Epithelial cell of proximal tubule (primary cell): ENCODE measurements at regions not wholly inside any gene's neighbourhood (a gene's known extent, or its start where the extent isn't known, plus 50 kb on each side); places are given as distances from the start of the nearest gene placed in this dataset.

Experiments
- DNase-seq: peaks from one replicate; pipeline ENCODE4 v3.0.0-alpha.2; 2011; ENCODE audit warnings: low read depth
- H3K4me3 ChIP-seq: 2 replicates; pipeline ENCODE4 v1.5.1; 2011; ENCODE audit warnings: low read depth, mild to moderate bottlenecking, low read length
- CTCF ChIP-seq: conservative IDR thresholded peaks from 2 replicates; pipeline ENCODE4 v1.5.1; 2012; ENCODE audit warnings: low read depth, mild to moderate bottlenecking, low read length

- H3K4me3 ChIP-seq = no peak overlapping the region
- DNase-seq = no peak
- TF ChIP-seq CTCF = no peak
Observed at GRCh38 chr13:34458756-34459715, 483.0 kb upstream of the NBEA start.

- H3K4me3 ChIP-seq = no peak overlapping the region
- no peak for TF ChIP-seq CTCF
Observed at GRCh38 chr13:34459856-34460255, 482.2 kb upstream of the NBEA start.

GRCh38 chr13:34462843-34463242 is 479.2 kb upstream of the NBEA start:
- peak; percentile 39 for DNase-seq
- no peak overlapping the region for H3K4me3 ChIP-seq
- no peak for TF ChIP-seq CTCF

More at GRCh38 chr13:34459856-34460255, 482.2 kb upstream of the NBEA start:
- no peak for DNase-seq

- H3K4me3 ChIP-seq = no peak overlapping the region
- DNase-seq = no peak
- TF ChIP-seq CTCF = no peak
Observed at GRCh38 chr13:34464011-34464410, 478.1 kb upstream of the NBEA start.

GRCh38 chr13:34465423-34465922 is 476.6 kb upstream of the NBEA start:
- H3K4me3 ChIP-seq = no peak overlapping the region
- no peak for DNase-seq
- no peak for TF ChIP-seq CTCF

GRCh38 chr13:34466301-34466700 is 475.8 kb upstream of the NBEA start:
- H3K4me3 ChIP-seq = no peak overlapping the region
- no peak for TF ChIP-seq CTCF
- no peak for DNase-seq
